Heart right ventricle (tissue), 16 donors: ENCODE measurements at regions not wholly inside any gene's neighbourhood (a gene's known extent, or its start where the extent isn't known, plus 50 kb on each side); places are given as distances from the start of the nearest gene placed in this dataset.

ENCODE experiments used
- ATAC-seq, 8 donors: fragments of 200-7000 bp; cut with Tn5 transposase; one replicate each; pipeline ENCODE4 v1.9.1; 2020; ENCODE audit warnings: mild to moderate bottlenecking in 8 of 8, moderate library complexity in 8 of 8, moderate number of reproducible peaks in 1 of 8
- DNase-seq, 2 donors: peaks; one replicate each; pipeline ENCODE4 v3.0.0-alpha.2; 2020
- H3K27ac ChIP-seq, 10 donors: fragments of 200-600 bp; sonication (generic) in 2 of 10; one replicate each; pipeline versions ENCODE4 v1.5.0 to v1.8.0; 2020 to 2022; ENCODE audit warnings: mild to moderate bottlenecking in 3 of 10
- H3K27me3 ChIP-seq, 7 donors: fragments of 200-600 bp; one replicate each; pipeline ENCODE4 v1.8.0; 2021 to 2022; ENCODE audit warnings: mild to moderate bottlenecking in 2 of 7
- H3K36me3 ChIP-seq, 9 donors: fragments of 200-600 bp; sonication (generic) in 1 of 9; one replicate each; pipeline versions ENCODE4 v1.5.0 to v1.8.0; 2020 to 2022; ENCODE audit warnings: mild to moderate bottlenecking in 2 of 9
- H3K4me1 ChIP-seq, 9 donors: fragments of 200-600 bp; sonication (generic) in 1 of 9; one replicate each; pipeline versions ENCODE4 v1.5.0 to v1.8.0; 2020 to 2022; ENCODE audit warnings: mild to moderate bottlenecking in 4 of 9
- H3K4me3 ChIP-seq, 10 donors: fragments of 200-600 bp; sonication (generic) in 2 of 10; one replicate each; pipeline versions ENCODE4 v1.5.0 to v1.8.0; 2020 to 2022; ENCODE audit warnings: mild to moderate bottlenecking in 7 of 10, moderate library complexity in 2 of 10
- H3K9me3 ChIP-seq, 11 donors: fragments of 200-600 bp in 10 of 11; sonication (generic) in 2 of 11; one replicate each; pipeline versions ENCODE4 v1.5.0 to v1.8.0; 2013 to 2022; ENCODE audit warnings: mild to moderate bottlenecking in 2 of 11, control low read depth in 1 of 11, moderate library complexity in 1 of 11
- WGBS, 2 donors: extraction: QIAGEN DNeasy Blood & Tissue Kit; methylation state at CpG; one replicate each; pipeline ENCODE4 v1.1.7; 2013; ENCODE audit warnings: inconsistent platforms in 1 of 2; 5-methylcytosine and 5-hydroxymethylcytosine counted together
- intact Hi-C, 10 donors: fragments of 100-400 bp; cut with DNase I; formaldehyde crosslinking; loops; one replicate each; pipeline versions ENCODE4 v1.11.1 to v1.14.2; 2022
- TF ChIP-seq, protein P1 (sequence below), 9 donors: fragments of 200-600 bp; sonication (generic) in 2 of 9; IDR thresholded peaks; one replicate each; pipeline versions ENCODE4 v1.5.0 to v1.8.0; 2021 to 2022; ENCODE audit warnings: antibody characterized with exemption in 9 of 9, mild to moderate bottlenecking in 5 of 9, moderate library complexity in 1 of 9
- donor health status: Arrhythmogenic right ventricular cardiomyopathy.
- donor health status: ischemic (EF 13 %, LVEDD 7.1; RV severe dilation, severe dysfunction).
- donor health status: healthy with polysubstance abuse.
- donor health status: DM: no; HTN: yes; CAD: no.
- donor health status: DM: no; HTN: no; CAD: no.
- donor health status: ischemic (EF 25% LVEDD 6.9; RV normal size, moderate dysfunction).
- donor health status: ischemic (EF 25% LVEDD 5.7; RV mildly dilated, moderate dysfunction).
- donor health status: healthy.
- donor health status: DM: yes; HTN: yes; CAD: no.
- donor health status: Ischemic cardiomyopathy.
- donor health status: ischemic (EF 35%, LVEDD 5.7; RV mildly dilated, moderate dysfunction).
- donor health status: nonischemic (EF 11% LVEDD 7.7; RV severe dilation, severe dysfunction).
- donor health status: DM: yes; HTN: yes; CAD: no.
- donor health status: PGD.
- donor health status: ischemic (EF 29% LVEDD 5.4; RV normal size, mild dysfunction).
- donor health status: nonischemic (EF 23%, LVEDD 6.1; RV moderate dilation, normal function).

DNA sequence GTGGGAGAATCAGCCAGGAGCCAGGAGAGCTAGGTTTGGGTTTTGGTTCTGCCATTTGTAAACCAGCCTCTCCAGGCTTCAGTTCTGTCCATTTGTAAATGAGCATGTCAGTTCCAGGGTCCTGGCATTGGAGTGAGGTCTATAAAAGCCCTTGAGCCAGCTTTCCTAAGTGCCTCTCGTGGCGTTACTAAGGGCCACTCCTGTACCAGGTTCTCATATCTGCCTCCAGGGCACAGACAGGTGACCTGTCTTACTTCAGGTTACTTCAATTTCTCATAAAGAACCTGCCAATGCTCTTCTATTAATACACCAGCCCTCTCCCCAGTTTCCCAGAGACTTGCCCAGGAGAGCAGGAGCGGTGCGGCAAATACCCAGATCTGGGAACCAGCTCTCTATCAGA lies 101.9 kb downstream of the VEGFA start:
- 96 to 99% methylated on average over 4 of the region's 4 CpGs for WGBS, 2 donors
- ATAC-seq: no peak
- intact Hi-C loops: no loop called here

DNA sequence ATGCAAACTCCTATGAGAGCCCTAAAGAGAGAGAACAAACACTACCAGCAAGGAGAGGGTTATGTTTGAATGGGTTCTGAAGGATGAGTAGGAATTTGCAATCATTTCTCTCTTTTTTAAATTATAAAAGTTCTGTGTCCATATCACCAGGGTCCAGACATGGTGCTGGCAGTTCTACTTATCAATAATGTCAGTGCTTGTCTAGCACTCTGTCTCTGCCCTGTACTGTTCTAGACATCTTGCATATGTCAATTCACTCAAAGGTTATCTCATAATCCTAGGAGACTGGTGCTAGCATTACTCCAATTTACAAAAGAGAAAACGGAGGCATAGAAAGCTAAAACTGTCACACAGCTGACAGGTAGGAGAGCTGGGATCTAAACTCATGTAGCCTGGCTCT lies 101.3 kb downstream of the VEGFA start:
- Histone ChIP-seq H3K4me3 (no peak overlapping the region), H3K27me3 (peaks cover 0 to 10% (median 0%) of the 10 kb centered on the region in 7 donors), H3K9me3 (no peaks in the 10 kb centered on the region), H3K4me1 (peaks cover 0 to 8% (median 0%) of the 10 kb centered on the region in 9 donors), H3K27ac (no peak overlapping the region), H3K36me3 (no peaks in the 10 kb centered on the region)
- TF ChIP-seq, protein P1, sequence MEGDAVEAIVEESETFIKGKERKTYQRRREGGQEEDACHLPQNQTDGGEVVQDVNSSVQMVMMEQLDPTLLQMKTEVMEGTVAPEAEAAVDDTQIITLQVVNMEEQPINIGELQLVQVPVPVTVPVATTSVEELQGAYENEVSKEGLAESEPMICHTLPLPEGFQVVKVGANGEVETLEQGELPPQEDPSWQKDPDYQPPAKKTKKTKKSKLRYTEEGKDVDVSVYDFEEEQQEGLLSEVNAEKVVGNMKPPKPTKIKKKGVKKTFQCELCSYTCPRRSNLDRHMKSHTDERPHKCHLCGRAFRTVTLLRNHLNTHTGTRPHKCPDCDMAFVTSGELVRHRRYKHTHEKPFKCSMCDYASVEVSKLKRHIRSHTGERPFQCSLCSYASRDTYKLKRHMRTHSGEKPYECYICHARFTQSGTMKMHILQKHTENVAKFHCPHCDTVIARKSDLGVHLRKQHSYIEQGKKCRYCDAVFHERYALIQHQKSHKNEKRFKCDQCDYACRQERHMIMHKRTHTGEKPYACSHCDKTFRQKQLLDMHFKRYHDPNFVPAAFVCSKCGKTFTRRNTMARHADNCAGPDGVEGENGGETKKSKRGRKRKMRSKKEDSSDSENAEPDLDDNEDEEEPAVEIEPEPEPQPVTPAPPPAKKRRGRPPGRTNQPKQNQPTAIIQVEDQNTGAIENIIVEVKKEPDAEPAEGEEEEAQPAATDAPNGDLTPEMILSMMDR (IDR thresholded peaks at IDR 0.05): no peak
- DNase-seq: no peak
- WGBS, 2 donors: 65 to 81% methylated on average over 1 of the region's 1 CpG
- ATAC-seq: no peak
- intact Hi-C loops: no loop called here

More for the DNA sequence above, 101.9 kb downstream of the VEGFA start:
- no peak for DNase-seq
- TF ChIP-seq, protein P1 (IDR thresholded peaks at IDR 0.05): no peak
- Histone ChIP-seq H3K9me3 (no peaks in the 10 kb centered on the region), H3K27ac (no peak overlapping the region), H3K36me3 (no peaks in the 10 kb centered on the region), H3K4me1 (peaks cover 0 to 12% (median 0%) of the 10 kb centered on the region in 9 donors), H3K27me3 (peaks cover 0 to 7% (median 0%) of the 10 kb centered on the region in 7 donors), H3K4me3 (no peak overlapping the region)

DNA sequence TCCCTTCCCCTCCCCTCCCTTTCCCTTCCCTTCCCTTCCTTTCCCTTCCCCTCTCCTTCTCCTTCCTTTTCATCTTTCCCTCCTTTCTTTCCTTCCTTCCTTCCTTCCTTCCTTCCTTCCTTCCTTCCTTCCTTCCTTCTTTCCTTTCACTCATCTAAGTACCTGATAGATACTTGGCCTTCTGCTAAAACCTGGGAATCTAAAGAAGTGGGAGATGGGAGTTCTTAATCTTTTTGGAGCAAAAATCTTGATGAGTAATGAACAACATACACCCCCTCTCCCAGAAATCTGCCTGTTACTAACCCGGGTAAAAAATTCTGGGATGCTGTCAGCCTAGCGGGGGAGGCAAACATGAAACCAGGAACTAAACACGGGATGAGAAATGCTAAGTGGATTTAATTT lies 100.7 kb downstream of the VEGFA start:
- TF ChIP-seq, protein P1 (IDR thresholded peaks at IDR 0.05): no peak

DNA sequence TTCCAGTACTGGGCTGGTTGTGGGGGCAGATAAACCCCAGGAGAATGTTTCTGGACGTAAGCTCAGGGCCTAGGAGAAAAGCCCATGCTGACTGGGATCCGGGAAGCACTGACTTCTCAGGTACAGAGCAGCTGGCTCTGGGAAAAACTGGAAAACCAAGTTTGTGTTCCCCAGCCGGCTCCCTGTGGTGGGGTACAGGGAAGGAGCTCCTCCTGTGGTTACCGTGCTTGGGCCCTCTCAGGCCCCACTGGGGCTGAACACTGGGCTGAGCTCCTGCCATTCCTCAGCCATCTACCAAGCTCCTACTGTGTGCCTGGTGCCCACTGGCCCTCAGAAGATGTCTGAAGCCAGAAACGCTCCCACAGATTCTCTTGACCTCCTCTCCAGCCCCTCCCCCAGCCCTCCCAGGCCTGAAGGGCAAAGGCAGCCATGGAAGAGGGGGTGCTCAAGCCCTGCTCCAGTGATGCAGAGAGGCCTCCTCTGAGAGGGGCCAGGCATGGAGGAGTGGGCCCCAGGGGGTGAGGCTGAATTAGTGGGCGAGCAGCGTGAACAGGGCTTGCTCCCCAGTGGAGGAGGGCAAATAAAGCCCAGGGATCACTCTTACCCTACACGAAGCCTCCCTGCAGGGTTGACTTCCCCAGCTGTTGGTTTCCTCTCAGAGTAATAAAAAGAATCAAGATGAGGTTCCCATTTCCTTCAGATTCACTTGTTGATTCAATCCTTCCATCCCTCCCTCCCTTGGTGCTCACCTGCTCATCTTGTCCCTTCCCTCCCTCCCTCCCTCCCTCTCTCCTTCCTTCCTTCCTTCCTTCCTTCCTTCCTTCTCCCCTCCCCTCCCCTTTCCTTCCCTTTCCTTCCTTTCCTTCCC lies 100.0 kb downstream of the VEGFA start:
- H3K36me3 ChIP-seq: no peaks in the 10 kb centered on the region
- peaks cover 0 to 10% (median 0%) of the 10 kb centered on the region in 7 donors for H3K27me3 ChIP-seq
- WGBS, 2 donors: 83% methylated on average over 8 of the region's 8 CpGs
- DNase-seq: no peak
- no peaks in the 10 kb centered on the region for H3K9me3 ChIP-seq
- H3K4me3 ChIP-seq: no peak overlapping the region
- ATAC-seq: peak in 1 of 8 donors; percentile 26
- no peak overlapping the region for H3K27ac ChIP-seq
- intact Hi-C loops: no loop called here
- TF ChIP-seq, protein P1 (IDR thresholded peaks at IDR 0.05): no peak
- H3K4me1 ChIP-seq: peaks cover 0 to 8% (median 0%) of the 10 kb centered on the region in 9 donors

More for the DNA sequence above, 100.7 kb downstream of the VEGFA start:
- DNase-seq (no peak), ATAC-seq (no peak)
- H3K27me3 ChIP-seq: peaks cover 0 to 10% (median 0%) of the 10 kb centered on the region in 7 donors
- 66 to 79% methylated on average over 3 of the region's 3 CpGs for WGBS, 2 donors
- H3K27ac ChIP-seq: no peak overlapping the region
- peaks cover 0 to 8% (median 0%) of the 10 kb centered on the region in 9 donors for H3K4me1 ChIP-seq
- H3K9me3 ChIP-seq: no peaks in the 10 kb centered on the region
- H3K4me3 ChIP-seq: no peak overlapping the region
- intact Hi-C loops: no loop called here
- no peaks in the 10 kb centered on the region for H3K36me3 ChIP-seq
